ENCODE measurements at regions not wholly inside any gene's neighbourhood (a gene's known extent, or its start where the extent isn't known, plus 50 kb on each side); places are given as distances from the start of the nearest gene placed in this dataset.

DNA sequence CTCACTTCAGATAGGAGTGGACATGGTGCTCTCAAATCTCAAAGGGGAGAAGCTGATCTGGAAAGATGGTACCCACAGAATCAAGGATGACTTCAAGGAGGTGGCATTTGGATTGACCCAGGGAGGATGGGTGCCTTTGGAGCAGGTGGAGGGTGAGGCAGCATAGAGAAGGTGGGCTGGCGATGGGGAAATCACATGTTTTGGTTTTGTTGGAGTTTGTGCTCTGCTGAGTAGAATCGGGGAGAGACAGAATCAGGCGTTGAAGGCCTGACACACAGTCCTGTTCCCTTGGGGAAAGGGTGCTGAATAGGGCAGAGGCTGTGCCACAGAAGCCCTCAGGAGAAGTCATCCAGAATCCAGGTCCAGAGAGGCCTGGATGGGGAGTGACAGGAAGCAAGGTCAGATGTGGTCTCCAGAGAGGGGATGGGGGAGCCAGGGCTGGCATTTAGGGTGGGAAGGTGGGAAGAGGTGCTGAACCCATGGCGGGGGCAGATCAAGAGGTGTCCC is 291.1 kb downstream of the GLRX3 start:
- TF ChIP-seq, protein P1, sequence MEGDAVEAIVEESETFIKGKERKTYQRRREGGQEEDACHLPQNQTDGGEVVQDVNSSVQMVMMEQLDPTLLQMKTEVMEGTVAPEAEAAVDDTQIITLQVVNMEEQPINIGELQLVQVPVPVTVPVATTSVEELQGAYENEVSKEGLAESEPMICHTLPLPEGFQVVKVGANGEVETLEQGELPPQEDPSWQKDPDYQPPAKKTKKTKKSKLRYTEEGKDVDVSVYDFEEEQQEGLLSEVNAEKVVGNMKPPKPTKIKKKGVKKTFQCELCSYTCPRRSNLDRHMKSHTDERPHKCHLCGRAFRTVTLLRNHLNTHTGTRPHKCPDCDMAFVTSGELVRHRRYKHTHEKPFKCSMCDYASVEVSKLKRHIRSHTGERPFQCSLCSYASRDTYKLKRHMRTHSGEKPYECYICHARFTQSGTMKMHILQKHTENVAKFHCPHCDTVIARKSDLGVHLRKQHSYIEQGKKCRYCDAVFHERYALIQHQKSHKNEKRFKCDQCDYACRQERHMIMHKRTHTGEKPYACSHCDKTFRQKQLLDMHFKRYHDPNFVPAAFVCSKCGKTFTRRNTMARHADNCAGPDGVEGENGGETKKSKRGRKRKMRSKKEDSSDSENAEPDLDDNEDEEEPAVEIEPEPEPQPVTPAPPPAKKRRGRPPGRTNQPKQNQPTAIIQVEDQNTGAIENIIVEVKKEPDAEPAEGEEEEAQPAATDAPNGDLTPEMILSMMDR (IDR thresholded peaks at IDR 0.05 in 4 of 5, conservative IDR thresholded peaks at IDR 0.05 in 1 of 5), result no peak
- no peak for TF ChIP-seq POLR2A (IDR thresholded peaks at IDR 0.05)
